H1 (cell line): ENCODE measurements at regions not wholly inside any gene's neighbourhood (a gene's known extent, or its start where the extent isn't known, plus 50 kb on each side); places are given as distances from the start of the nearest gene placed in this dataset.

Experiments used
- BRCA1 ChIP-seq: IDR thresholded peaks from 2 replicates; pipeline ENCODE4 v1.6.1; 2012; ENCODE audit warnings: low read depth, low read length, improper control_type of control experiment
- EGR1 ChIP-seq: IDR thresholded peaks from 2 replicates; pipeline ENCODE4 v1.6.1; 2011; ENCODE audit warnings: low read depth, low read length, borderline replicate concordance
- JUN ChIP-seq: IDR thresholded peaks from 2 replicates; pipeline ENCODE4 v1.6.1; 2011; ENCODE audit warnings: low read depth, mild to moderate bottlenecking, improper control_type of control experiment, low read length
- KDM4A ChIP-seq: IDR thresholded peaks from one replicate; pipeline ENCODE4 v1.7.1; 2012; ENCODE audit warnings: low read depth, mild to moderate bottlenecking, moderate library complexity, low read length, inconsistent platforms; ENCODE audit not compliant: severe bottlenecking
- RFX5 ChIP-seq: IDR thresholded peaks from 2 replicates; pipeline ENCODE4 v1.6.1; 2011; ENCODE audit warnings: low read depth, low read length, improper control_type of control experiment, borderline replicate concordance
- SIRT6 ChIP-seq: IDR thresholded peaks from one replicate; pipeline ENCODE4 v1.7.1; 2012; ENCODE audit warnings: low read length, inconsistent platforms
- SIX5 ChIP-seq: IDR thresholded peaks from 2 replicates; pipeline ENCODE4 v1.6.1; 2011; ENCODE audit warnings: mild to moderate bottlenecking, low read depth, low read length
- SP4 ChIP-seq: IDR thresholded peaks from 2 replicates; pipeline ENCODE4 v1.6.1; 2012; ENCODE audit warnings: low read length, inconsistent platforms
- TBP ChIP-seq: IDR thresholded peaks from 2 replicates; pipeline ENCODE4 v1.6.1; 2011; ENCODE audit warnings: low read depth, low read length, improper control_type of control experiment
- TF ChIP-seq, protein P1 (sequence below): IDR thresholded peaks from 2 replicates; pipeline ENCODE4 v1.6.1; 2012; ENCODE audit warnings: inconsistent platforms
- TF ChIP-seq, protein P2 (sequence below): IDR thresholded peaks from 2 replicates; pipeline ENCODE4 v1.6.1; 2011; ENCODE audit warnings: low read depth, mild to moderate bottlenecking, low read length; ENCODE audit not compliant: insufficient read depth

DNA sequence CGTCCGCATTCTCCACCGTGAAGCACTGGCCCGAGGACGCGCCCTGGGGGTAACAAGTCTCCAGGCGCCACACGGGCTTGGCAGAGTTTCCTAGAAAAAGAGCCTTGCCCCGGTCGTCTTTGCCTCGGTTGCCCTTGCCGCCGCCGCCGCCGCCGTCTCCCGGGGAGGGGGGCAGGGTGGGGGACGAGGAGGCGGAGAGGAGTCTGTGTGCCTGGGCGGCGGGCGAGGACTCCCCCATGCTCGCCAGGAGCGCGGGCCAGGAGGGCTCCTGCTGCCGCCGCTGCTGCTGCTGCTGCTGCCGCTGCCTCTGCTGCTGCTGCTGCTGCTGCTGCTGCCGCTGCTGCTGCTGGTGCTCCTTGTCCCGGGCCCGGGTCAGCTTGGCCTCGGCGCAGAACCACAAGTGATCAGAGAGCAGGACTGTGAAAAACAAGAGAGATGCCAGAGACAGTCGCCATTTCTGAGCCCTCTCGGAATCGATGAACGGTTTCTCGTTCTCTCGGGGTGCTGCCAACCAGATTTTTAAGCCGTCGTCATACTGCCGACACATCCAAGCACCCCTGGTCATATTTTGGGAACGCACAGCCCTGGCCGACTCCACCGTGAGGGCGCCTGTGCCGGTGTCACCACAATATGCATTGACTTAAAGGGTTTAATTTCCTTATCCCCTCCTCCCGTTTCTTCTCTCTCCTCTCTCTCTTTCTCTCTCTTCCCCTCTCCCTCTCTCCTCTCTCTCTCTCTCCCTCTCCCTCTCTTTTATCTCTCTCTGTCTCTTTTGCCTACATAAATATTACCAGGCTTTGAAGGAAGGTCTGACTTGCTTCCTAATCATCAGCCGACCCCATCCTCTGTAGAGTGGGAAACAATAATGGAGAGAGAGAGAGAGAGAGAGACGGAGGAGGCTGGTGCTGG is 349.1 kb downstream of the LIG4 start (continued):
- TF ChIP-seq SIX5: no peak
- TF ChIP-seq JUN: no peak
- TF ChIP-seq TBP: no peak
- no peak for TF ChIP-seq BRCA1
- TF ChIP-seq SIRT6: no peak
- TF ChIP-seq SP4: no peak
- peak; percentile 56 for TF ChIP-seq KDM4A
- no peak for TF ChIP-seq EGR1
- no peak for TF ChIP-seq RFX5
- TF ChIP-seq, protein P1, sequence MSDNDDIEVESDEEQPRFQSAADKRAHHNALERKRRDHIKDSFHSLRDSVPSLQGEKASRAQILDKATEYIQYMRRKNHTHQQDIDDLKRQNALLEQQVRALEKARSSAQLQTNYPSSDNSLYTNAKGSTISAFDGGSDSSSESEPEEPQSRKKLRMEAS: no peak
- TF ChIP-seq, protein P2, sequence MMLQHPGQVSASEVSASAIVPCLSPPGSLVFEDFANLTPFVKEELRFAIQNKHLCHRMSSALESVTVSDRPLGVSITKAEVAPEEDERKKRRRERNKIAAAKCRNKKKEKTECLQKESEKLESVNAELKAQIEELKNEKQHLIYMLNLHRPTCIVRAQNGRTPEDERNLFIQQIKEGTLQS: no peak
